Muscle layer of duodenum (tissue), 2 donors: ENCODE measurements at regions not wholly inside any gene's neighbourhood (a gene's known extent, or its start where the extent isn't known, plus 50 kb on each side); places are given as distances from the start of the nearest gene placed in this dataset.

Experiments used
- H3K27ac ChIP-seq: one replicate; pipeline ENCODE4 v1.7.0; 2013; ENCODE audit warnings: mild to moderate bottlenecking, low read length
- H3K27me3 ChIP-seq: one replicate; pipeline ENCODE4 v1.7.0; 2013; ENCODE audit warnings: low read depth, mild to moderate bottlenecking, control low read depth, low read length
- H3K36me3 ChIP-seq, 2 donors: one replicate each; pipeline ENCODE4 v1.7.0; 2013; ENCODE audit warnings: low read length in 2 of 2, control low read depth in 1 of 2, mild to moderate bottlenecking in 1 of 2; ENCODE audit not compliant: insufficient read depth in 2 of 2, control insufficient read depth in 1 of 2
- H3K4me1 ChIP-seq, 2 donors: one replicate each; pipeline ENCODE4 v1.7.0; 2013; ENCODE audit warnings: low read length in 2 of 2, mild to moderate bottlenecking in 2 of 2, control low read depth in 1 of 2, moderate library complexity in 1 of 2; ENCODE audit not compliant: insufficient read depth in 2 of 2, control insufficient read depth in 1 of 2
- H3K4me3 ChIP-seq, 2 donors: one replicate each; pipeline ENCODE4 v1.7.0; 2013; ENCODE audit warnings: low read length in 2 of 2, low read depth in 1 of 2, mild to moderate bottlenecking in 1 of 2
- H3K9me3 ChIP-seq, 2 donors: one replicate each; pipeline ENCODE4 v1.7.0; 2013; ENCODE audit warnings: low read length in 2 of 2, control low read depth in 1 of 2, mild to moderate bottlenecking in 1 of 2; ENCODE audit not compliant: control insufficient read depth in 1 of 2
- donor health status: healthy.

- no peak overlapping the region for H3K27ac ChIP-seq
- H3K27me3 ChIP-seq: no peaks in the 10 kb centered on the region
- H3K36me3 ChIP-seq: no peaks in the 10 kb centered on the region
- no peak overlapping the region for H3K4me3 ChIP-seq
- no peaks in the 10 kb centered on the region for H3K4me1 ChIP-seq
- H3K9me3 ChIP-seq: no peaks in the 10 kb centered on the region
Observed at GRCh38 chr1:69290291-69290690, 277.4 kb upstream of the LRRC7 start.

- Histone ChIP-seq H3K4me3 (no peak overlapping the region), H3K9me3 (no peaks in the 10 kb centered on the region), H3K27ac (no peak overlapping the region), H3K36me3 (no peaks in the 10 kb centered on the region), H3K27me3 (no peaks in the 10 kb centered on the region), H3K4me1 (no peaks in the 10 kb centered on the region)
Observed at GRCh38 chr1:69291541-69291940, 276.2 kb upstream of the LRRC7 start.

- no peaks in the 10 kb centered on the region for H3K36me3 ChIP-seq
- no peak overlapping the region for H3K4me3 ChIP-seq
- no peak overlapping the region for H3K27ac ChIP-seq
- no peaks in the 10 kb centered on the region for H3K9me3 ChIP-seq
- H3K4me1 ChIP-seq: no peaks in the 10 kb centered on the region
- no peaks in the 10 kb centered on the region for H3K27me3 ChIP-seq
Observed at GRCh38 chr1:69292833-69293232, 274.9 kb upstream of the LRRC7 start.

GRCh38 chr1:69294171-69294570 lies 273.6 kb upstream of the LRRC7 start:
- Histone ChIP-seq H3K27ac (no peak overlapping the region), H3K4me1 (no peaks in the 10 kb centered on the region), H3K36me3 (no peaks in the 10 kb centered on the region), H3K9me3 (no peaks in the 10 kb centered on the region), H3K27me3 (no peaks in the 10 kb centered on the region), H3K4me3 (no peak overlapping the region)

GRCh38 chr1:69295265-69295664 lies 272.5 kb upstream of the LRRC7 start:
- no peak overlapping the region for H3K27ac ChIP-seq
- no peaks in the 10 kb centered on the region for H3K4me1 ChIP-seq
- H3K4me3 ChIP-seq: no peak overlapping the region
- H3K9me3 ChIP-seq: no peaks in the 10 kb centered on the region
- no peaks in the 10 kb centered on the region for H3K36me3 ChIP-seq
- H3K27me3 ChIP-seq: no peaks in the 10 kb centered on the region

GRCh38 chr1:69305621-69306020 lies 262.1 kb upstream of the LRRC7 start:
- Histone ChIP-seq H3K4me1 (no peaks in the 10 kb centered on the region), H3K9me3 (no peaks in the 10 kb centered on the region), H3K4me3 (no peak overlapping the region), H3K27ac (no peak overlapping the region), H3K36me3 (no peaks in the 10 kb centered on the region), H3K27me3 (no peaks in the 10 kb centered on the region)

GRCh38 chr1:69312055-69312732 lies 255.5 kb upstream of the LRRC7 start:
- Histone ChIP-seq H3K27me3 (no peaks in the 10 kb centered on the region), H3K36me3 (no peaks in the 10 kb centered on the region), H3K27ac (no peak overlapping the region), H3K9me3 (peaks cover 0 to 11% of the 10 kb centered on the region in 2 donors), H3K4me1 (no peaks in the 10 kb centered on the region), H3K4me3 (no peak overlapping the region)

GRCh38 chr1:69313118-69313517 lies 254.6 kb upstream of the LRRC7 start:
- Histone ChIP-seq H3K4me1 (no peaks in the 10 kb centered on the region), H3K27ac (no peak overlapping the region), H3K4me3 (no peak overlapping the region), H3K9me3 (peaks cover 0 to 11% of the 10 kb centered on the region in 2 donors), H3K27me3 (no peaks in the 10 kb centered on the region), H3K36me3 (no peaks in the 10 kb centered on the region)

- no peak overlapping the region for H3K4me3 ChIP-seq
- H3K4me1 ChIP-seq: no peaks in the 10 kb centered on the region
- no peak overlapping the region for H3K27ac ChIP-seq
- no peaks in the 10 kb centered on the region for H3K27me3 ChIP-seq
- H3K36me3 ChIP-seq: no peaks in the 10 kb centered on the region
- peaks cover 0 to 11% of the 10 kb centered on the region in 2 donors for H3K9me3 ChIP-seq
Observed at GRCh38 chr1:69315416-69315815, 252.3 kb upstream of the LRRC7 start.

GRCh38 chr1:69315823-69316222 lies 251.9 kb upstream of the LRRC7 start:
- Histone ChIP-seq H3K4me3 (no peak overlapping the region), H3K9me3 (peaks cover 0 to 10% of the 10 kb centered on the region in 2 donors), H3K4me1 (no peaks in the 10 kb centered on the region), H3K27ac (no peak overlapping the region), H3K36me3 (no peaks in the 10 kb centered on the region), H3K27me3 (no peaks in the 10 kb centered on the region)

GRCh38 chr1:69319287-69319686 lies 248.4 kb upstream of the LRRC7 start:
- no peaks in the 10 kb centered on the region for H3K27me3 ChIP-seq
- no peak overlapping the region for H3K27ac ChIP-seq
- no peaks in the 10 kb centered on the region for H3K36me3 ChIP-seq
- H3K4me1 ChIP-seq: no peaks in the 10 kb centered on the region
- peaks cover 0 to 4% of the 10 kb centered on the region in 2 donors for H3K9me3 ChIP-seq
- H3K4me3 ChIP-seq: no peak overlapping the region

- Histone ChIP-seq H3K9me3 (no peaks in the 10 kb centered on the region), H3K4me3 (no peak overlapping the region), H3K36me3 (no peaks in the 10 kb centered on the region), H3K27ac (no peak overlapping the region), H3K27me3 (no peaks in the 10 kb centered on the region), H3K4me1 (no peaks in the 10 kb centered on the region)
Observed at GRCh38 chr1:69320757-69321211, 246.9 kb upstream of the LRRC7 start.
